PC-9 (cell line): ENCODE measurements at regions not wholly inside any gene's neighbourhood (a gene's known extent, or its start where the extent isn't known, plus 50 kb on each side); places are given as distances from the start of the nearest gene placed in this dataset.
A peak's percentile ranks its signal among the peaks of the same experiment; 100 is the strongest.

Source experiments
- BruUV-seq: library from RNA; stranded (reverse); fragments of 400-500 nt; replicated peaks from 2 replicates; lab custom pipeline; 2021; lab: Mats Ljungman, UMichigan
- CTCF ChIA-PET: fragments of 300-600 bp; sonication (Branson Sonifier 250); formaldehyde crosslinking; loops from one replicate; lab custom pipeline; 2022; ENCODE audit warnings: antibody characterized with exemption; lab: Charles Lee
- POLR2A ChIA-PET: fragments of 300-600 bp; sonication (Branson Sonifier 250); formaldehyde crosslinking; loops from one replicate; lab custom pipeline; 2022; ENCODE audit warnings: antibody characterized with exemption; ENCODE audit not compliant: unreplicated experiment; lab: Charles Lee
- DNase-seq, 2 experiments: peaks; one replicate each; pipeline versions ENCODE4 v3.0.0 to v3.0.0-alpha.2; 2015 to 2022; ENCODE audit warnings: mixed read lengths in 1 of 2
- H2AFZ ChIP-seq: fragments of 200-600 bp; sonication (generic); 2 replicates; pipeline ENCODE4 v1.8.1; 2017; ENCODE audit warnings: antibody characterized with exemption
- H3F3A ChIP-seq: fragments of 200-600 bp; sonication (generic); 2 replicates; pipeline ENCODE4 v1.8.1; 2017; ENCODE audit warnings: antibody characterized with exemption, mild to moderate bottlenecking, low read depth; ENCODE audit not compliant: insufficient read depth
- H3K27ac ChIP-seq: fragments of 200-600 bp; sonication (generic); 2 replicates; pipeline ENCODE4 v1.6.1; 2016; ENCODE audit warnings: mixed run types
- H3K27me3 ChIP-seq: fragments of 200-600 bp; sonication (generic); 2 replicates; pipeline ENCODE4 v1.6.1; 2016; ENCODE audit warnings: low read depth, mixed run types; ENCODE audit not compliant: insufficient read depth
- H3K36me3 ChIP-seq: fragments of 200-600 bp; sonication (generic); 2 replicates; pipeline ENCODE4 v1.6.1; 2016; ENCODE audit warnings: low read depth, mixed run types
- H3K4me1 ChIP-seq: fragments of 200-600 bp; sonication (generic); replicated peaks from 2 replicates; pipeline ENCODE4 v1.6.1; 2016; ENCODE audit warnings: mixed run types; ENCODE audit not compliant: insufficient read depth
- H3K4me2 ChIP-seq: fragments of 200-600 bp; sonication (generic); 2 replicates; pipeline ENCODE4 v1.6.1; 2017; ENCODE audit warnings: mixed run types
- H3K4me3 ChIP-seq: fragments of 200-600 bp; sonication (generic); 2 replicates; pipeline ENCODE4 v1.6.1; 2016; ENCODE audit warnings: mixed run types
- H3K79me2 ChIP-seq: fragments of 200-600 bp; sonication (generic); 2 replicates; pipeline ENCODE4 v1.6.1; 2017; ENCODE audit warnings: low read depth, mixed run types
- H3K9me2 ChIP-seq: fragments of 200-600 bp; sonication (generic); 2 replicates; pipeline ENCODE4 v1.8.1; 2017; ENCODE audit warnings: mild to moderate bottlenecking; ENCODE audit not compliant: insufficient read depth
- H3K9me3 ChIP-seq: fragments of 200-600 bp; sonication (generic); 2 replicates; pipeline ENCODE4 v1.8.1; 2016; ENCODE audit warnings: low read depth; ENCODE audit not compliant: insufficient read depth
- H4K20me1 ChIP-seq: fragments of 200-600 bp; sonication (generic); 2 replicates; pipeline ENCODE4 v1.8.1; 2017; ENCODE audit not compliant: insufficient read depth
- CTCF ChIP-seq: fragments of 200-600 bp; sonication (generic); conservative IDR thresholded peaks from 2 replicates; pipeline ENCODE4 v1.6.1; 2017; ENCODE audit warnings: mixed run types, antibody characterized with exemption, mild to moderate bottlenecking, moderate library complexity
- EZH2 ChIP-seq: fragments of 200-600 bp; sonication (generic); IDR thresholded peaks from 2 replicates; pipeline ENCODE4 v1.8.0; 2017; ENCODE audit warnings: antibody characterized with exemption, low read depth
- intact Hi-C: fragments of 100-400 bp; cut with micrococcal nuclease; formaldehyde crosslinking; loops from one replicate; pipeline ENCODE4 v1.10.0; 2022; ENCODE audit not compliant: unreplicated experiment

GRCh38 chr5:30401479-30402058, 791.9 kb upstream of the CDH6 start:
- Histone ChIP-seq H3K4me3 (no peak overlapping the region), H3K4me2 (no peak overlapping the region; the same call in 1 of the 2 replicates), H2AFZ (no peak overlapping the region), H3K79me2 (no peaks in the 10 kb centered on the region), H3K27me3 (no peaks in the 10 kb centered on the region), H3F3A (no peaks in the 10 kb centered on the region), H3K9me3 (no peaks in the 10 kb centered on the region; the same call in 1 of the 2 replicates), H4K20me1 (no peaks in the 10 kb centered on the region; the same call in 1 of the 2 replicates), H3K27ac (no peak overlapping the region), H3K9me2 (no peaks in the 10 kb centered on the region), H3K36me3 (no peaks in the 10 kb centered on the region), H3K4me1 (no peaks in the 10 kb centered on the region)
- CTCF ChIA-PET, result interaction anchor here (0.6 kb wide), 1 partner anchor 1588 kb away, joined by 6 read pairs; no protein-coding TSS in a partner anchor
- intact Hi-C loops, result loop anchor here (1.0 kb wide), 2 partner anchors 785 to 831 kb away; no protein-coding TSS in a partner anchor
- POLR2A ChIA-PET, result no interaction called here
- TF ChIP-seq CTCF, result peak; percentile 76
- no peak for TF ChIP-seq EZH2
- peak in 1 of 2 experiments; percentile 34 for DNase-seq
- no TSS peak for BruUV-seq

- DNase-seq, result no peak
- no peak for TF ChIP-seq CTCF
- TF ChIP-seq EZH2, result no peak
- H4K20me1 ChIP-seq, result no peaks in the 10 kb centered on the region; the same call in 1 of the 2 replicates
- no peaks in the 10 kb centered on the region; the same call in 1 of the 2 replicates for H3K9me3 ChIP-seq
- H3K9me2 ChIP-seq, result no peaks in the 10 kb centered on the region
- H3F3A ChIP-seq, result no peaks in the 10 kb centered on the region
- no peak overlapping the region for H3K27ac ChIP-seq
- no peaks in the 10 kb centered on the region for H3K4me1 ChIP-seq
- ChIA-PET CTCF (no interaction called here), POLR2A (no interaction called here)
- no TSS peak for BruUV-seq
- no peaks in the 10 kb centered on the region for H3K36me3 ChIP-seq
- H3K4me3 ChIP-seq, result no peak overlapping the region
- intact Hi-C loops, result no loop called here
- no peaks in the 10 kb centered on the region for H3K27me3 ChIP-seq
- H3K79me2 ChIP-seq, result no peaks in the 10 kb centered on the region
- H3K4me2 ChIP-seq, result no peak overlapping the region
- H2AFZ ChIP-seq, result no peak overlapping the region
These were observed 795.1 kb upstream of the CDH6 start for GRCh38 chr5:30398423-30398822.

- H3K27me3 ChIP-seq, result no peaks in the 10 kb centered on the region
- H4K20me1 ChIP-seq, result 0 out of 2 replicates have a peak, but pooled peaks cover 7% of the 10 kb centered on the region
- H3K36me3 ChIP-seq, result no peaks in the 10 kb centered on the region
- no peak overlapping the region; the same call in 1 of the 2 replicates for H2AFZ ChIP-seq
- ChIA-PET POLR2A (no interaction called here), CTCF (interaction anchor here (0.6 kb wide), 1 partner anchor 690 kb away, joined by 3 read pairs; no protein-coding TSS in a partner anchor)
- no peak for DNase-seq
- intact Hi-C loops, result no loop called here
- no peaks in the 10 kb centered on the region for H3K9me2 ChIP-seq
- no peaks in the 10 kb centered on the region for H3K79me2 ChIP-seq
- BruUV-seq, result no TSS peak
- no peak overlapping the region for H3K4me3 ChIP-seq
- H3K9me3 ChIP-seq, result no peaks in the 10 kb centered on the region; the same call in 1 of the 2 replicates
- H3K27ac ChIP-seq, result no peak overlapping the region
- no peak for TF ChIP-seq CTCF
- TF ChIP-seq EZH2, result no peak
- H3K4me1 ChIP-seq, result no peaks in the 10 kb centered on the region
- H3F3A ChIP-seq, result no peaks in the 10 kb centered on the region
- H3K4me2 ChIP-seq, result no peak overlapping the region
These were observed 800.6 kb upstream of the CDH6 start for GRCh38 chr5:30392897-30393296.
